ENCODE measurements at regions not wholly inside any gene's neighbourhood (a gene's known extent, or its start where the extent isn't known, plus 50 kb on each side); places are given as distances from the start of the nearest gene placed in this dataset.

DNA sequence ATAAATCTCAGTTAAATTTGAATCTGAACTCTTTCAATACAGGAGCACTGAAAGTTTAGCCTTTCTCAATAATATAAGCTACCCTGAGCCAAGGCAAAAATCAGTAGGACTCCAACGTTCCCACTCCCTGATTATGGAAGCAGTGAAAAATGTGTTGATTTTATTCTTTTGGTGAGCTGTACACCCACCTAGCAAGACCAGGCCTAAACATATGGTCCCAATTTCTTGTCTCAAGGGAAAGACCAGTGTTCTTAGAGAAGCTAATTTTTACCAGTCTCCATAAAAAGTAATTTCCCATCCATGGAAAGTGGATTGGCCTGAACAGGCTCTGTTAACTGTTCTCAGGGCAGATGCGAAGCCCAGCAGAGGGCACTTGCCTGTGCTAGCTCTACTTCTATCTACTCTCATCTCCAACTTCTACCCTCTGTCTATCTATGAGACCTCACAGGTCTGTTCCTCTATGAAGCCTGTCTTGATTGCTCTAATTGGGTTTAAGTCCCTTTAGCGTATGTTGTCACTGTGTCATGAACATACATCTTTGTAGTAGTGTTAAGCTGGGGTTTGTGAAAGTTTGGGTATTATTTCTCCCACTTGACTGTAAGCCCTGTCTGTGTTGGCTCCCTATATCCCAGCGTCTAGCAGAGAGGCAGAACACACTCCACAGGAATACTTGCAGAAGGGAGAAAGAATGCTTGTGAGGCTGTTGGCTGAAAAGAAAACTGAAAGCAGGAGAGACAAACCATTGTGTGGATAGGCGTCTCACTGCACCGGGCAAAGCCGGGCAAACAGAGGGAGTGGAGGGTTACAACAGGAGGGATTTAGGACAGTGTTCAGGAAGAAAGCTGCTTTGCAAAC lies 167.1 kb upstream of the MAF start:
- TF ChIP-seq, protein P1, sequence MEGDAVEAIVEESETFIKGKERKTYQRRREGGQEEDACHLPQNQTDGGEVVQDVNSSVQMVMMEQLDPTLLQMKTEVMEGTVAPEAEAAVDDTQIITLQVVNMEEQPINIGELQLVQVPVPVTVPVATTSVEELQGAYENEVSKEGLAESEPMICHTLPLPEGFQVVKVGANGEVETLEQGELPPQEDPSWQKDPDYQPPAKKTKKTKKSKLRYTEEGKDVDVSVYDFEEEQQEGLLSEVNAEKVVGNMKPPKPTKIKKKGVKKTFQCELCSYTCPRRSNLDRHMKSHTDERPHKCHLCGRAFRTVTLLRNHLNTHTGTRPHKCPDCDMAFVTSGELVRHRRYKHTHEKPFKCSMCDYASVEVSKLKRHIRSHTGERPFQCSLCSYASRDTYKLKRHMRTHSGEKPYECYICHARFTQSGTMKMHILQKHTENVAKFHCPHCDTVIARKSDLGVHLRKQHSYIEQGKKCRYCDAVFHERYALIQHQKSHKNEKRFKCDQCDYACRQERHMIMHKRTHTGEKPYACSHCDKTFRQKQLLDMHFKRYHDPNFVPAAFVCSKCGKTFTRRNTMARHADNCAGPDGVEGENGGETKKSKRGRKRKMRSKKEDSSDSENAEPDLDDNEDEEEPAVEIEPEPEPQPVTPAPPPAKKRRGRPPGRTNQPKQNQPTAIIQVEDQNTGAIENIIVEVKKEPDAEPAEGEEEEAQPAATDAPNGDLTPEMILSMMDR (IDR thresholded peaks at IDR 0.05) = peak; percentile 47
- Mint-ChIP-seq H3K9me3 (ENCODE audit: unreplicated experiment) (no peaks in the 10 kb centered on the region), H3K27me3 (ENCODE audit: unreplicated experiment) (no peaks in the 10 kb centered on the region), H3K36me3 (ENCODE audit: unreplicated experiment) (no peaks in the 10 kb centered on the region), H3K4me1 (ENCODE audit: unreplicated experiment) (peaks cover 42% of the 10 kb centered on the region), H3K27ac (ENCODE audit: unreplicated experiment) (peak overlapping the region; percentile 82), H3K4me3 (ENCODE audit: unreplicated experiment) (peak overlapping the region; percentile 51)
- DNase-seq (ENCODE audit: extremely low spot score, unreplicated experiment) = no peak

DNA sequence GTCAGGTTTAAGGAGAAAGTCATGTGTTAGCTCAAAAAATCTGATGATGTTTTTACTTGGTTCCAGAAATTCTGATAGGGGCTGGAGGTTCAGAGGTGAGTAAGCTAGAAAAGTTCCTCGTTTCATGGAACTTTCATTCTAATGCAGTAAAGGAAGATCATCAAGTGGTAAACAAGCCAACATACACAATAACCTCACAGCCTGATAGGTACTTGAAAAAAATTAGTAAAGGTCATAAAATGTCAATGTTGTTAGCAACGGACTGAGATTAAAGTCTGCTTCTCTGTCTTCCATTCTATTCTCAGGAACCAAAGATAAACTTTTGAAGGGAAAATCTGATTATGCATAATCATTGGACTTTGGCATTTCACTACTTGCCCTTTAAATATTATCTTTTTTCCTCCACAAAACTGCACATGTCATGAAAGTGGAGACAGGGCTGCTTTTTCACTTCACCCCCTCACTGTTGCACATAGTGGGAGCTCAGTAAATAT lies 165.4 kb upstream of the MAF start:
- TF ChIP-seq, protein P1 (IDR thresholded peaks at IDR 0.05) = no peak
- no peak for DNase-seq (ENCODE audit: extremely low spot score, unreplicated experiment)
- Mint-ChIP-seq H3K36me3 (ENCODE audit: unreplicated experiment) (no peaks in the 10 kb centered on the region), H3K9me3 (ENCODE audit: unreplicated experiment) (no peaks in the 10 kb centered on the region), H3K4me3 (ENCODE audit: unreplicated experiment) (no peak overlapping the region), H3K4me1 (ENCODE audit: unreplicated experiment) (peaks cover 39% of the 10 kb centered on the region), H3K27ac (ENCODE audit: unreplicated experiment) (no peak overlapping the region), H3K27me3 (ENCODE audit: unreplicated experiment) (no peaks in the 10 kb centered on the region)

DNA sequence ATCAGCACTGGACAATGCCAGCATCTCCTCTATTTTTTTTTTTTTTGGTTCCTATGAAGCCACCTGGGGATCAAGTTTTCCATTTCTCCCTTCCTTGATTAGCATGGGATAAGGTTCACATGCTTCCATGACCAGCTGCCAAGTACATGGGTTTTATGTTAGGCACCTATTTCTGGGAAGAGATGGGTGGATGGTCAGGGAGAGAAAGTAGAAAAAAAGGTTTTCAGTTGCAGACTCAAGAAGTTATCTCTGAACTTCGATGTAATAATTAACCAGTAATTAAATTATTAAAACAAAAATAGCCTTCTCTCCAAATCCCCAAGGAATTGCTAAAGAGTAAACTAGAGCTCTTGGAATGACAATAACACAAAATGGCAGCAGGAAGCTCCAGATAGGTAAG lies 164.9 kb upstream of the MAF start:
- H3K9me3 Mint-ChIP-seq (ENCODE audit: unreplicated experiment) = no peaks in the 10 kb centered on the region
- no peaks in the 10 kb centered on the region for H3K36me3 Mint-ChIP-seq (ENCODE audit: unreplicated experiment)
- H3K4me1 Mint-ChIP-seq (ENCODE audit: unreplicated experiment) = peaks cover 35% of the 10 kb centered on the region
- H3K4me3 Mint-ChIP-seq (ENCODE audit: unreplicated experiment) = no peak overlapping the region
- H3K27ac Mint-ChIP-seq (ENCODE audit: unreplicated experiment) = no peak overlapping the region
- H3K27me3 Mint-ChIP-seq (ENCODE audit: unreplicated experiment) = no peaks in the 10 kb centered on the region
- no peak for DNase-seq (ENCODE audit: extremely low spot score, unreplicated experiment)
- TF ChIP-seq, protein P1 (IDR thresholded peaks at IDR 0.05) = no peak

DNA sequence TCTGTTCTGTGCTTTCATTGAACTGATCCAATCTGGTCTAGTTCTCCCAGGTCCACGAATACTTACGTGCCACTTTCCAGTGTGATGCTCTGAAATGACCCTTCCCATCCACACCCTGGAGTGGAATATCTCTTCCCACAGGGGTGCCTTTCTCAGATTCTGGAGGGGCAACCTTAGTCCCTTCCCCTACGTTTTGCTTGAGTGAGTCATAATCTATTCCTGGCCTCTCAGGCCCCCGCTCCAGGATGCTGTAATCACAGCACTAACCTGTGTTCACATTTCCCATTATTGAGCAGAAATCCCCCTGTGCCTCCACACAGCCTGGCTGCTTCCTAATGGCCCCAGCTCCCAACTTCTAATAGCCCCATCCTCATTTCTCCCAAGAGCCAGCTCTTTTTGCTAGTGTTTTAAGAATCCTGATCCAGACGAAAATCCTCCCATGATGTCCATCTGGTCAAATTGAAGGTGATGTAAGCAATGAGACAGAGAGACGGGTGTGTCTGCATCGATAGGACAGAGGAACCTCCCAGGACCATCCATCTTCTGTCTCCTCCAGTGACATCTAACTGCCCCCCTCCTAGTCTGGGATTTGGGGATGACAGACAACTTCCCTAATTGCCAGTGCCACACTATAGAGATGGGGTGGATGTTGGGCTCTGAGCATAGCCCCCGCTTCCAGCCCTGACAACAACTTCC lies 164.0 kb upstream of the MAF start:
- no peaks in the 10 kb centered on the region for H3K9me3 Mint-ChIP-seq (ENCODE audit: unreplicated experiment)
- H3K27ac Mint-ChIP-seq (ENCODE audit: unreplicated experiment) = no peak overlapping the region
- no peaks in the 10 kb centered on the region for H3K27me3 Mint-ChIP-seq (ENCODE audit: unreplicated experiment)

More for the DNA sequence above, 164.0 kb upstream of the MAF start:
- DNase-seq (ENCODE audit: extremely low spot score, unreplicated experiment) = no peak
- Mint-ChIP-seq H3K36me3 (ENCODE audit: unreplicated experiment) (no peaks in the 10 kb centered on the region), H3K4me1 (ENCODE audit: unreplicated experiment) (peaks cover 34% of the 10 kb centered on the region), H3K4me3 (ENCODE audit: unreplicated experiment) (no peak overlapping the region)
- TF ChIP-seq, protein P1 (IDR thresholded peaks at IDR 0.05) = no peak

All from osteocyte (in vitro differentiated cells).